IPS DF 6.9 (cell line): ENCODE measurements at regions not wholly inside any gene's neighbourhood (a gene's known extent, or its start where the extent isn't known, plus 50 kb on each side); places are given as distances from the start of the nearest gene placed in this dataset.

Experiments used
- DNase-seq: peaks from one replicate; pipeline ENCODE4 v3.0.0-alpha.2; 2013; ENCODE audit warnings: low read depth, low spot score
- H3K27ac ChIP-seq: one replicate; pipeline ENCODE4 v1.5.1; 2013; ENCODE audit warnings: low read length, control low read depth
- H3K27me3 ChIP-seq: 2 replicates; pipeline ENCODE4 v1.6.1; 2013; ENCODE audit warnings: mild to moderate bottlenecking, low read length; ENCODE audit not compliant: control insufficient read depth, insufficient read depth
- H3K36me3 ChIP-seq: 2 replicates; pipeline ENCODE4 v1.6.1; 2013; ENCODE audit warnings: low read length; ENCODE audit not compliant: control insufficient read depth, insufficient read depth
- H3K4me1 ChIP-seq: 2 replicates; pipeline ENCODE4 v1.6.1; 2013; ENCODE audit warnings: low read length; ENCODE audit not compliant: control insufficient read depth, insufficient read depth
- H3K4me3 ChIP-seq: 2 replicates; pipeline ENCODE4 v1.5.1; 2013; ENCODE audit warnings: mild to moderate bottlenecking, low read length
- H3K9me3 ChIP-seq: 2 replicates; pipeline ENCODE4 v1.6.1; 2013; ENCODE audit warnings: low read length, inconsistent platforms; ENCODE audit not compliant: control insufficient read depth, insufficient read depth
- WGBS: extraction: QIAGEN DNeasy Blood & Tissue Kit; methylation state at CpG from one replicate; pipeline ENCODE4 v1.1.7; 2013; ENCODE audit warnings: mixed read lengths, missing lambda C conversion rate; ENCODE audit not compliant: insufficient read length, insufficient coverage; 5-methylcytosine and 5-hydroxymethylcytosine counted together

- H3K27ac ChIP-seq = no peak overlapping the region
- no peaks in the 10 kb centered on the region for H3K4me1 ChIP-seq
- DNase-seq = no peak
- no CpG with 5 or more reads among the region's 1 CpG for WGBS
- no peak overlapping the region for H3K4me3 ChIP-seq
- no peaks in the 10 kb centered on the region for H3K36me3 ChIP-seq
- no peaks in the 10 kb centered on the region for H3K27me3 ChIP-seq
- no peaks in the 10 kb centered on the region for H3K9me3 ChIP-seq
Measured at GRCh38 chr11:26065944-26066343, 266.0 kb upstream of the ANO3 start.

- WGBS = no CpG with 5 or more reads among the region's 8 CpGs
- Histone ChIP-seq H3K9me3 (no peaks in the 10 kb centered on the region), H3K27me3 (no peaks in the 10 kb centered on the region), H3K4me3 (no peak overlapping the region), H3K4me1 (no peaks in the 10 kb centered on the region), H3K27ac (no peak overlapping the region), H3K36me3 (no peaks in the 10 kb centered on the region)
- DNase-seq = no peak
Measured at GRCh38 chr11:26070714-26071380, 261.1 kb upstream of the ANO3 start.

GRCh38 chr11:26072614-26073153 lies 259.2 kb upstream of the ANO3 start:
- no CpG with 5 or more reads among the region's 3 CpGs for WGBS
- Histone ChIP-seq H3K36me3 (no peaks in the 10 kb centered on the region), H3K27ac (no peak overlapping the region), H3K9me3 (no peaks in the 10 kb centered on the region), H3K4me1 (no peaks in the 10 kb centered on the region), H3K4me3 (no peak overlapping the region), H3K27me3 (no peaks in the 10 kb centered on the region)
- DNase-seq = no peak

GRCh38 chr11:26073646-26074045 lies 258.3 kb upstream of the ANO3 start:
- DNase-seq = no peak
- Histone ChIP-seq H3K27ac (no peak overlapping the region), H3K27me3 (no peaks in the 10 kb centered on the region), H3K4me3 (no peak overlapping the region), H3K4me1 (no peaks in the 10 kb centered on the region), H3K9me3 (no peaks in the 10 kb centered on the region), H3K36me3 (no peaks in the 10 kb centered on the region)

- WGBS = no CpG with 5 or more reads among the region's 3 CpGs
- no peaks in the 10 kb centered on the region for H3K9me3 ChIP-seq
- H3K27me3 ChIP-seq = no peaks in the 10 kb centered on the region
- no peaks in the 10 kb centered on the region for H3K36me3 ChIP-seq
- H3K4me1 ChIP-seq = no peaks in the 10 kb centered on the region
- no peak overlapping the region for H3K4me3 ChIP-seq
- no peak overlapping the region for H3K27ac ChIP-seq
- no peak for DNase-seq
Measured at GRCh38 chr11:26076233-26076990, 255.5 kb upstream of the ANO3 start.

- WGBS = no CpG with 5 or more reads among the region's 5 CpGs
- H3K9me3 ChIP-seq = no peaks in the 10 kb centered on the region
- no peak overlapping the region for H3K4me3 ChIP-seq
- DNase-seq = no peak
- H3K27me3 ChIP-seq = no peaks in the 10 kb centered on the region
- H3K27ac ChIP-seq = no peak overlapping the region
- H3K36me3 ChIP-seq = no peaks in the 10 kb centered on the region
- no peaks in the 10 kb centered on the region for H3K4me1 ChIP-seq
Measured at GRCh38 chr11:26078231-26078821, 253.6 kb upstream of the ANO3 start.

GRCh38 chr11:26084313-26084712 lies 247.6 kb upstream of the ANO3 start:
- H3K27ac ChIP-seq = no peak overlapping the region
- no peaks in the 10 kb centered on the region for H3K9me3 ChIP-seq
- no peak for DNase-seq
- H3K4me1 ChIP-seq = no peaks in the 10 kb centered on the region
- no peaks in the 10 kb centered on the region for H3K27me3 ChIP-seq
- H3K36me3 ChIP-seq = no peaks in the 10 kb centered on the region
- no CpG with 5 or more reads among the region's 3 CpGs for WGBS
- H3K4me3 ChIP-seq = no peak overlapping the region

GRCh38 chr11:26086028-26086427 lies 245.9 kb upstream of the ANO3 start:
- DNase-seq = no peak
- H3K4me3 ChIP-seq = no peak overlapping the region

GRCh38 chr11:26087120-26087935 lies 244.6 kb upstream of the ANO3 start:
- no peaks in the 10 kb centered on the region for H3K27me3 ChIP-seq
- no peak for DNase-seq
- H3K36me3 ChIP-seq = no peaks in the 10 kb centered on the region
- H3K27ac ChIP-seq = no peak overlapping the region
- no peaks in the 10 kb centered on the region for H3K9me3 ChIP-seq
- no CpG with 5 or more reads among the region's 4 CpGs for WGBS
- no peak overlapping the region for H3K4me3 ChIP-seq
- H3K4me1 ChIP-seq = no peaks in the 10 kb centered on the region

More at GRCh38 chr11:26086028-26086427, 245.9 kb upstream of the ANO3 start:
- H3K9me3 ChIP-seq = no peaks in the 10 kb centered on the region
- no peak overlapping the region for H3K27ac ChIP-seq
- H3K36me3 ChIP-seq = no peaks in the 10 kb centered on the region
- no peaks in the 10 kb centered on the region for H3K27me3 ChIP-seq
- no peaks in the 10 kb centered on the region for H3K4me1 ChIP-seq
- no CpG with 5 or more reads among the region's 1 CpG for WGBS

- H3K36me3 ChIP-seq = no peaks in the 10 kb centered on the region
- H3K27me3 ChIP-seq = no peaks in the 10 kb centered on the region
- H3K4me3 ChIP-seq = no peak overlapping the region
- H3K4me1 ChIP-seq = no peaks in the 10 kb centered on the region
- no CpG with 5 or more reads among the region's 1 CpG for WGBS
- H3K27ac ChIP-seq = no peak overlapping the region
- H3K9me3 ChIP-seq = no peaks in the 10 kb centered on the region
- no peak for DNase-seq
Measured at GRCh38 chr11:26088391-26088790, 243.5 kb upstream of the ANO3 start.
